ENCODE measurements at regions not wholly inside any gene's neighbourhood (a gene's known extent, or its start where the extent isn't known, plus 50 kb on each side); places are given as distances from the start of the nearest gene placed in this dataset.
"Not testable (repeated sequence)": the region's sequence is repeated elsewhere in the genome, so short reads cannot be mapped to it uniquely, and the experiment has no call there.

GRCh38 chr4:111404673-111405072 is 740.6 kb upstream of the FAM241A start:
- DNase-seq (ENCODE audit: low spot score) = no peak

GRCh38 chr4:111405989-111406388 is 739.3 kb upstream of the FAM241A start:
- DNase-seq (ENCODE audit: low spot score) = no peak

- no peak for DNase-seq (ENCODE audit: low spot score)
Observed at GRCh38 chr4:111410571-111410970, 734.7 kb upstream of the FAM241A start.

- DNase-seq (ENCODE audit: low spot score) = no peak
Observed at GRCh38 chr4:111417521-111417920, 727.7 kb upstream of the FAM241A start.

GRCh38 chr4:111433441-111433840 is 711.8 kb upstream of the FAM241A start:
- no peak for DNase-seq (ENCODE audit: low spot score)

- DNase-seq (ENCODE audit: low spot score) = no peak
Observed at GRCh38 chr4:111434586-111434985, 710.7 kb upstream of the FAM241A start.

- no peak for DNase-seq (ENCODE audit: low spot score)
Observed at GRCh38 chr4:111435986-111436744, 709.1 kb upstream of the FAM241A start.

- DNase-seq (ENCODE audit: low spot score) = no peak
Observed at GRCh38 chr4:111441687-111442086, 703.6 kb upstream of the FAM241A start.

- DNase-seq (ENCODE audit: low spot score) = not testable (repeated sequence)
Observed at GRCh38 chr4:111444836-111445235, 700.4 kb upstream of the FAM241A start.

GRCh38 chr4:111449657-111450056 is 695.6 kb upstream of the FAM241A start:
- DNase-seq (ENCODE audit: low spot score) = no peak

- no peak for DNase-seq (ENCODE audit: low spot score)
Observed at GRCh38 chr4:111450867-111451266, 694.4 kb upstream of the FAM241A start.

GRCh38 chr4:111453216-111453615 is 692.0 kb upstream of the FAM241A start:
- no peak for DNase-seq (ENCODE audit: low spot score)

GRCh38 chr4:111454961-111455360 is 690.3 kb upstream of the FAM241A start:
- DNase-seq (ENCODE audit: low spot score) = no peak

GRCh38 chr4:111464251-111465045 is 680.8 kb upstream of the FAM241A start:
- DNase-seq (ENCODE audit: low spot score) = no peak

GRCh38 chr4:111466811-111467604 is 678.2 kb upstream of the FAM241A start:
- no peak for DNase-seq (ENCODE audit: low spot score)

- no peak for DNase-seq (ENCODE audit: low spot score)
Observed at GRCh38 chr4:111475001-111475400, 670.3 kb upstream of the FAM241A start.

GRCh38 chr4:111475666-111476065 is 669.6 kb upstream of the FAM241A start:
- DNase-seq (ENCODE audit: low spot score) = no peak

GRCh38 chr4:111480510-111480909 is 664.7 kb upstream of the FAM241A start:
- DNase-seq (ENCODE audit: low spot score) = no peak

- DNase-seq (ENCODE audit: low spot score) = no peak
Observed at GRCh38 chr4:111483375-111484169, 661.7 kb upstream of the FAM241A start.

- no peak for DNase-seq (ENCODE audit: low spot score)
Observed at GRCh38 chr4:111492496-111492895, 652.8 kb upstream of the FAM241A start.

- DNase-seq (ENCODE audit: low spot score) = no peak
Observed at GRCh38 chr4:111494471-111494870, 650.8 kb upstream of the FAM241A start.

GRCh38 chr4:111494971-111495370 is 650.3 kb upstream of the FAM241A start:
- DNase-seq (ENCODE audit: low spot score) = no peak
